Vagina (tissue), 2 donors: ENCODE measurements at regions not wholly inside any gene's neighbourhood (a gene's known extent, or its start where the extent isn't known, plus 50 kb on each side); places are given as distances from the start of the nearest gene placed in this dataset.

Experiments
- DNase-seq, 2 donors: peaks; one replicate each; pipeline ENCODE4 v3.0.0-alpha.2; 2017; ENCODE audit errors: extremely low spot score in 2 of 2
- H3K27ac ChIP-seq: fragments of 200-600 bp; sonication (generic); one replicate; pipeline ENCODE4 v1.5.1; 2019
- H3K27me3 ChIP-seq: fragments of 200-600 bp; sonication (generic); one replicate; pipeline ENCODE4 v1.5.1; 2019
- H3K36me3 ChIP-seq, 2 donors: fragments of 200-600 bp; sonication (generic); one replicate each; pipeline ENCODE4 v1.5.1; 2017 to 2019
- H3K4me1 ChIP-seq: fragments of 200-600 bp; sonication (generic); one replicate; pipeline ENCODE4 v1.5.1; 2019
- H3K4me3 ChIP-seq, 2 donors: fragments of 200-600 bp; sonication (generic); 1 replicate in 1 of 2; 2 replicates in 1 of 2; pipeline ENCODE4 v1.5.1; 2016 to 2019
- H3K9me3 ChIP-seq: fragments of 200-600 bp; sonication (generic); one replicate; pipeline ENCODE4 v1.5.1; 2019
- POLR2A ChIP-seq, 2 donors: fragments of 450-650 bp; IDR thresholded peaks; one replicate each; pipeline ENCODE4 v1.6.1; 2017; ENCODE audit warnings: antibody characterized with exemption in 2 of 2, mild to moderate bottlenecking in 2 of 2, moderate library complexity in 2 of 2
- POLR2AphosphoS5 ChIP-seq, 2 donors: sonication (generic); formaldehyde crosslinking; IDR thresholded peaks; one replicate each; pipeline ENCODE4 v1.9.0; 2017; ENCODE audit warnings: antibody characterized with exemption in 2 of 2, mild to moderate bottlenecking in 2 of 2, low read depth in 1 of 2; ENCODE audit not compliant: insufficient read depth in 1 of 2
- intact Hi-C: fragments of 100-400 bp; cut with DNase I; formaldehyde crosslinking; loops from one replicate; pipeline ENCODE4 v1.15.1; 2023
- TF ChIP-seq, protein P1 (sequence below), 3 experiments: fragments of 450-650 bp in 2 of 3; fragments of 200-600 bp in 1 of 3; sonication (generic) in 1 of 3; IDR thresholded peaks; one replicate each; pipeline ENCODE4 v1.5.1; 2017 to 2019; ENCODE audit warnings: antibody characterized with exemption in 3 of 3, mild to moderate bottlenecking in 2 of 3, moderate library complexity in 2 of 3

DNA sequence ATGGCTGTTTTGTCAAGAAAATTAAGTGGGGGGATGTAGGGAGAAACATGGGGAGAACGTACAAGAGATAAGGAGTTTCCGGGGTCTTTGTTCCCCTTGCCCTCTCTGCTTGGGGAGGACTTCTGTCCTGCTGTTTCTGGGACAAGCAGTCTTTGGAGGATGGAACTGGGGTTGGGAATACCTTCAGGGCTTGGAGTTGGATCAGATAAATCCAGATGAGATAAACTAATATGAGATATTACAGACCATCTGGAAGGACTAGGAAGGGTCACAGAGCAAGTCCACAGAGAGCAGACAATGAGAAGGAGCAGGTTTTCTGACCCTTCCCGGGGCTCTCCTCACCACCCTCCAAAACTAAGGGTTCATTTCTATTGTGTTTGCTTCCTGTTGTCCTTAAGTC is 237.5 kb downstream of the TSHZ3 start:
- TF ChIP-seq, protein P1, sequence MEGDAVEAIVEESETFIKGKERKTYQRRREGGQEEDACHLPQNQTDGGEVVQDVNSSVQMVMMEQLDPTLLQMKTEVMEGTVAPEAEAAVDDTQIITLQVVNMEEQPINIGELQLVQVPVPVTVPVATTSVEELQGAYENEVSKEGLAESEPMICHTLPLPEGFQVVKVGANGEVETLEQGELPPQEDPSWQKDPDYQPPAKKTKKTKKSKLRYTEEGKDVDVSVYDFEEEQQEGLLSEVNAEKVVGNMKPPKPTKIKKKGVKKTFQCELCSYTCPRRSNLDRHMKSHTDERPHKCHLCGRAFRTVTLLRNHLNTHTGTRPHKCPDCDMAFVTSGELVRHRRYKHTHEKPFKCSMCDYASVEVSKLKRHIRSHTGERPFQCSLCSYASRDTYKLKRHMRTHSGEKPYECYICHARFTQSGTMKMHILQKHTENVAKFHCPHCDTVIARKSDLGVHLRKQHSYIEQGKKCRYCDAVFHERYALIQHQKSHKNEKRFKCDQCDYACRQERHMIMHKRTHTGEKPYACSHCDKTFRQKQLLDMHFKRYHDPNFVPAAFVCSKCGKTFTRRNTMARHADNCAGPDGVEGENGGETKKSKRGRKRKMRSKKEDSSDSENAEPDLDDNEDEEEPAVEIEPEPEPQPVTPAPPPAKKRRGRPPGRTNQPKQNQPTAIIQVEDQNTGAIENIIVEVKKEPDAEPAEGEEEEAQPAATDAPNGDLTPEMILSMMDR (IDR thresholded peaks at IDR 0.05): no peak
- no peak for TF ChIP-seq POLR2A (IDR thresholded peaks at IDR 0.05)
- no peak for TF ChIP-seq POLR2AphosphoS5 (IDR thresholded peaks at IDR 0.05; ENCODE audit: insufficient read depth in 1 of 2, low read depth in 1 of 2)
- intact Hi-C loops: no loop called here

DNA sequence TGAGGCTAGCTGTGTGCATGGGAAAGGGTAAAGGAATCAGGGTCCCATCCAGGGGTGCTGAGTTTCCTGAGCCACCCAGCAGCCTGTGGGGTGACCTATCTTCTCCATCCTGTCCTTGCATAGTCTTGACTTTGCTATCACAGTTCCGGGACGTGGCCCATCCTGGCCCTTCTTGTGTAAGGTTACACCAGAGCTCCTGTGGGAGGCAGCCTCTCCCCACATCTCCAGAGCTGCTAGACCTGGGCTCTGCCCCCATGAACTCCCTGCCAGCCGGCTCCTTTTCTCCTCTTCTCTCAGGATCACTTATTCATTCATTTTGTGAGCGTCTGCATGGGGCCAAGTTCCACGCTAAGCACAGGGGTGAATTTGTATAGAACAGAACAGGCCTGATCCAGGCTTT is 238.9 kb downstream of the TSHZ3 start:
- TF ChIP-seq, protein P1 (IDR thresholded peaks at IDR 0.05): no peak
- TF ChIP-seq POLR2A (IDR thresholded peaks at IDR 0.05) (no peak), POLR2AphosphoS5 (IDR thresholded peaks at IDR 0.05; ENCODE audit: insufficient read depth in 1 of 2, low read depth in 1 of 2) (no peak)
- Histone ChIP-seq H3K9me3 (no peaks in the 10 kb centered on the region), H3K4me3 (no peak overlapping the region), H3K4me1 (no peaks in the 10 kb centered on the region), H3K27ac (no peak overlapping the region), H3K27me3 (no peaks in the 10 kb centered on the region), H3K36me3 (no peaks in the 10 kb centered on the region)
- intact Hi-C loops: no loop called here
- DNase-seq: no peak

More for the DNA sequence above, 237.5 kb downstream of the TSHZ3 start:
- Histone ChIP-seq H3K4me3 (no peak overlapping the region), H3K27me3 (no peaks in the 10 kb centered on the region), H3K4me1 (no peaks in the 10 kb centered on the region), H3K27ac (no peak overlapping the region), H3K36me3 (no peaks in the 10 kb centered on the region), H3K9me3 (no peaks in the 10 kb centered on the region)
- no peak for DNase-seq

DNA sequence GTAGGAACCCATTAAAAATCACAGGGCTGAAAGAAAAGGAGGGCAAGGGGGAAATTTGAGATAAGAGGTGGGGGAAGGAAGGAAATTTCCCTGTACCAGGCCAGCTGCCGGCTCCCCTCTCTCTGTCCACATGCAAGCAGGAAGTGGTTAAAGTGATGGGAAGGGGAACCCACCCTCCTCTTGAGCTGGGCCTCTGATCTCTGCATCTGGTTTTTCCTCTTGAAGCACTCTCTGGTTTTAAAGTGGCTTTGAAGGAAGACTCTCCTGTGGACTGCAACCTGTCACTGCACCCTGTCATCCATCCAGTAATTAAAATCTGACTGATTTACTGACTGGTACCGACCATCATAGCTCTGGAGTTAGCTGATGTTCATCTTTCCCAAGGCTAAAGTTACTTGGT is 239.6 kb downstream of the TSHZ3 start:
- TF ChIP-seq POLR2A (IDR thresholded peaks at IDR 0.05) (no peak), POLR2AphosphoS5 (IDR thresholded peaks at IDR 0.05; ENCODE audit: insufficient read depth in 1 of 2, low read depth in 1 of 2) (no peak)
- TF ChIP-seq, protein P1 (IDR thresholded peaks at IDR 0.05): no peak
- Histone ChIP-seq H3K4me3 (no peak overlapping the region), H3K27ac (no peak overlapping the region), H3K36me3 (no peaks in the 10 kb centered on the region), H3K9me3 (no peaks in the 10 kb centered on the region), H3K27me3 (no peaks in the 10 kb centered on the region), H3K4me1 (no peaks in the 10 kb centered on the region)
- DNase-seq: no peak
- intact Hi-C loops: no loop called here

DNA sequence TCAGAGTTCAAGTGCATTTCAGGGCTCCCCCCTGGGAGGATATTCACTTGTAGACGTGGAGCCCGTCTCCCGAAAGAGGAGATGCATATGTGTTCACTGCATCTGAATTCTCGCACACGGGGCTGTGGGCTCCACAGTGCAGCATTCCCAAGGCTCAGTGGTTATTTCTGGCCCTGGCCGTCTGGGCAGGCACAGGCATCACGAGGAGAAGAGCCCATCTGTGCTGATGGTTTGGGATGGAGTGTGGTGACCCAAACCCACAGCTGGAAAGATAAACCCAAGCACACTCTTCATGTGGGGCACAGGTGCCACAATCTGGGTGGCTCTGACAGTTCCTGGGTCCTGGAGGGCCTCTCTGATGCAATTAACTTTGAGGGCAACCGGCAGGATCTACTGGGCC is 242.1 kb downstream of the TSHZ3 start:
- TF ChIP-seq POLR2AphosphoS5 (IDR thresholded peaks at IDR 0.05; ENCODE audit: insufficient read depth in 1 of 2, low read depth in 1 of 2) (no peak), POLR2A (IDR thresholded peaks at IDR 0.05) (no peak)
- TF ChIP-seq, protein P1 (IDR thresholded peaks at IDR 0.05): no peak
- intact Hi-C loops: no loop called here
- no peak for DNase-seq
- H3K9me3 ChIP-seq: no peaks in the 10 kb centered on the region
- H3K27ac ChIP-seq: no peak overlapping the region
- H3K4me3 ChIP-seq: no peak overlapping the region
- H3K36me3 ChIP-seq: no peaks in the 10 kb centered on the region
- no peaks in the 10 kb centered on the region for H3K4me1 ChIP-seq
- H3K27me3 ChIP-seq: no peaks in the 10 kb centered on the region

DNA sequence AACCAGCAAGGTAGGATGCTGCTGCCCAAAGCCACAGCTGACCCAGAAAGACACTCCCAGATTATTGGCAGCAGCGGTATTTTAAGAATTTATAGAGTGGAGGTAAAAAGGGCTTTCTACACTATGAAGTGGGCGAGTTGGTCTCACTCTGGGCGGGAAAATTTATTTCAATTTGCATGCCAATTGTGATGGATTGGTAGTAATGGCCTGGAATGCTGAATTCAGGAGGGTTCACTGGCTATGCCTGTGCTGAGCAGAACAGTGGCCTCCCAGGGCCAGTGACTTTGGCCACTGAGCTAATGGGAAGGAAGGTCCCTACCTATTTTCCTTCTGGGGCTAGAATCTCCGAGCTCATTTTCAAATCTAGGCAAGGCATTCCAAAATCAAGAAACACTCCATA is 243.5 kb downstream of the TSHZ3 start:
- Histone ChIP-seq H3K27ac (no peak overlapping the region), H3K9me3 (no peaks in the 10 kb centered on the region), H3K4me3 (no peak overlapping the region), H3K27me3 (no peaks in the 10 kb centered on the region), H3K4me1 (no peaks in the 10 kb centered on the region), H3K36me3 (no peaks in the 10 kb centered on the region)
- TF ChIP-seq POLR2A (IDR thresholded peaks at IDR 0.05) (no peak), POLR2AphosphoS5 (IDR thresholded peaks at IDR 0.05; ENCODE audit: insufficient read depth in 1 of 2, low read depth in 1 of 2) (no peak)
- TF ChIP-seq, protein P1 (IDR thresholded peaks at IDR 0.05): no peak
- DNase-seq: no peak
- intact Hi-C loops: no loop called here
